ENCODE measurements at regions not wholly inside any gene's neighbourhood (a gene's known extent, or its start where the extent isn't known, plus 50 kb on each side); places are given as distances from the start of the nearest gene placed in this dataset.

- TF ChIP-seq CTCF (IDR thresholded peaks at IDR 0.05) (no peak), POLR2AphosphoS5 (IDR thresholded peaks at IDR 0.05; ENCODE audit: insufficient read depth in 1 of 2, low read depth in 1 of 2) (no peak)
These were observed 110.7 kb upstream of the UQCRFS1 start for GRCh38 chr19:29323440-29324290.
